ENCODE measurements at regions not wholly inside any gene's neighbourhood (a gene's known extent, or its start where the extent isn't known, plus 50 kb on each side); places are given as distances from the start of the nearest gene placed in this dataset.

- H3K27me3 ChIP-seq (ENCODE audit: insufficient read depth, low read depth, severe bottlenecking), result no peaks in the 10 kb centered on the region
- H3K27ac ChIP-seq, result no peak overlapping the region
- no peaks in the 10 kb centered on the region for H3K9me3 ChIP-seq (ENCODE audit: severe bottlenecking)
- no peak for TF ChIP-seq CTCF (IDR thresholded peaks at IDR 0.05; ENCODE audit: low read depth, low read length)
- no peak for DNase-seq
- H3K36me3 ChIP-seq, result no peaks in the 10 kb centered on the region
- H3K4me3 ChIP-seq (ENCODE audit: low read depth, low read length), result no peak overlapping the region
Measured at GRCh38 chr11:29318134-29318845, 698.5 kb downstream of the KCNA4 start.

- Histone ChIP-seq H3K4me3 (ENCODE audit: low read depth, low read length) (no peak overlapping the region), H3K27me3 (ENCODE audit: insufficient read depth, low read depth, severe bottlenecking) (no peaks in the 10 kb centered on the region)
Measured at GRCh38 chr11:29317694-29318093, 699.1 kb downstream of the KCNA4 start.

GRCh38 chr11:29315275-29315674 is 701.6 kb downstream of the KCNA4 start:
- H3K27ac ChIP-seq, result no peak overlapping the region
- H3K36me3 ChIP-seq, result no peaks in the 10 kb centered on the region
- no peaks in the 10 kb centered on the region for H3K27me3 ChIP-seq (ENCODE audit: insufficient read depth, low read depth, severe bottlenecking)
- H3K4me3 ChIP-seq (ENCODE audit: low read depth, low read length), result no peak overlapping the region
- no peak for TF ChIP-seq CTCF (IDR thresholded peaks at IDR 0.05; ENCODE audit: low read depth, low read length)
- H3K9me3 ChIP-seq (ENCODE audit: severe bottlenecking), result no peaks in the 10 kb centered on the region
- DNase-seq, result no peak

More at GRCh38 chr11:29317694-29318093, 699.1 kb downstream of the KCNA4 start:
- no peaks in the 10 kb centered on the region for H3K36me3 ChIP-seq
- DNase-seq, result no peak
- no peak for TF ChIP-seq CTCF (IDR thresholded peaks at IDR 0.05; ENCODE audit: low read depth, low read length)
- H3K27ac ChIP-seq, result no peak overlapping the region
- no peaks in the 10 kb centered on the region for H3K9me3 ChIP-seq (ENCODE audit: severe bottlenecking)

GRCh38 chr11:29314211-29314610 is 702.6 kb downstream of the KCNA4 start:
- no peak overlapping the region for H3K27ac ChIP-seq
- H3K36me3 ChIP-seq, result no peaks in the 10 kb centered on the region
- H3K4me3 ChIP-seq (ENCODE audit: low read depth, low read length), result no peak overlapping the region
- DNase-seq, result no peak
- H3K9me3 ChIP-seq (ENCODE audit: severe bottlenecking), result no peaks in the 10 kb centered on the region
- H3K27me3 ChIP-seq (ENCODE audit: insufficient read depth, low read depth, severe bottlenecking), result no peaks in the 10 kb centered on the region
- TF ChIP-seq CTCF (IDR thresholded peaks at IDR 0.05; ENCODE audit: low read depth, low read length), result no peak

- H3K27me3 ChIP-seq (ENCODE audit: insufficient read depth, low read depth, severe bottlenecking), result no peaks in the 10 kb centered on the region
- no peaks in the 10 kb centered on the region for H3K9me3 ChIP-seq (ENCODE audit: severe bottlenecking)
- no peak for DNase-seq
- no peak for TF ChIP-seq CTCF (IDR thresholded peaks at IDR 0.05; ENCODE audit: low read depth, low read length)
- no peaks in the 10 kb centered on the region for H3K36me3 ChIP-seq
- H3K27ac ChIP-seq, result no peak overlapping the region
- H3K4me3 ChIP-seq (ENCODE audit: low read depth, low read length), result no peak overlapping the region
Measured at GRCh38 chr11:29312812-29313211, 704.0 kb downstream of the KCNA4 start.
